AG04450 (cell line): ENCODE measurements at regions not wholly inside any gene's neighbourhood (a gene's known extent, or its start where the extent isn't known, plus 50 kb on each side); places are given as distances from the start of the nearest gene placed in this dataset.

Source experiments
- CTCF ChIA-PET: fragments of 300-600, 350-600 bp; formaldehyde crosslinking; extraction: SDS; loops from one replicate; lab custom pipeline; 2022; ENCODE audit warnings: antibody characterized with exemption, inconsistent platforms; lab: Charles Lee
- POLR2A ChIA-PET: fragments of 350-600 bp; formaldehyde crosslinking; extraction: SDS; loops from one replicate; lab custom pipeline; 2021; ENCODE audit warnings: antibody characterized with exemption, inconsistent platforms; lab: Yijun Ruan, JAX
- DNase-seq: peaks from one replicate; pipeline ENCODE4 v3.0.0-alpha.2; 2011; ENCODE audit warnings: low read depth, low spot score
- H3K27ac ChIP-seq: one replicate; pipeline ENCODE4 v1.5.1; 2012; ENCODE audit warnings: low read depth, low read length, control low read depth
- H3K27me3 ChIP-seq: one replicate; pipeline ENCODE4 v1.6.0; 2012; ENCODE audit warnings: low read length; ENCODE audit not compliant: control insufficient read depth, insufficient read depth
- H3K4me3 ChIP-seq: 2 replicates; pipeline ENCODE4 v1.5.1; 2011; ENCODE audit warnings: mild to moderate bottlenecking, low read depth, low read length, control low read depth
- H3K9me3 ChIP-seq: 2 replicates; pipeline ENCODE4 v1.5.1; 2012; ENCODE audit warnings: low read length; ENCODE audit not compliant: control insufficient read depth, insufficient read depth
- CTCF ChIP-seq: IDR thresholded peaks from 2 replicates; pipeline ENCODE4 v1.5.1; 2011; ENCODE audit warnings: low read depth, low read length, control low read depth, inconsistent platforms

GRCh38 chr3:163261618-163262017, 1765.0 kb downstream of the OTOL1 start:
- Histone ChIP-seq H3K27ac (no peak overlapping the region), H3K9me3 (no peaks in the 10 kb centered on the region), H3K27me3 (no peaks in the 10 kb centered on the region), H3K4me3 (no peak overlapping the region)
- CTCF ChIA-PET = no interaction called here
- no peak for DNase-seq
- POLR2A ChIA-PET = no interaction called here
- no peak for TF ChIP-seq CTCF

- DNase-seq = no peak
- H3K27ac ChIP-seq = no peak overlapping the region
- POLR2A ChIA-PET = no interaction called here
Measured at GRCh38 chr3:163261056-163261455, 1764.4 kb downstream of the OTOL1 start.

GRCh38 chr3:163218336-163218735, 1721.7 kb downstream of the OTOL1 start:
- POLR2A ChIA-PET = no interaction called here

More at GRCh38 chr3:163261056-163261455, 1764.4 kb downstream of the OTOL1 start:
- CTCF ChIA-PET = no interaction called here
- H3K4me3 ChIP-seq = no peak overlapping the region
- TF ChIP-seq CTCF = no peak
- H3K9me3 ChIP-seq = no peaks in the 10 kb centered on the region
- no peaks in the 10 kb centered on the region for H3K27me3 ChIP-seq

GRCh38 chr3:163213838-163214237, 1717.2 kb downstream of the OTOL1 start:
- Histone ChIP-seq H3K27ac (no peak overlapping the region), H3K27me3 (no peaks in the 10 kb centered on the region), H3K4me3 (no peak overlapping the region), H3K9me3 (peaks cover 9% of the 10 kb centered on the region)
- ChIA-PET POLR2A (no interaction called here), CTCF (no interaction called here)
- no peak for TF ChIP-seq CTCF
- no peak for DNase-seq

More at GRCh38 chr3:163218336-163218735, 1721.7 kb downstream of the OTOL1 start:
- Histone ChIP-seq H3K9me3 (peaks cover 9% of the 10 kb centered on the region; the same call in 1 of the 2 replicates), H3K27ac (no peak overlapping the region), H3K4me3 (no peak overlapping the region), H3K27me3 (no peaks in the 10 kb centered on the region)
- no peak for DNase-seq
- CTCF ChIA-PET = no interaction called here
- TF ChIP-seq CTCF = no peak

GRCh38 chr3:163196815-163197374, 1700.3 kb downstream of the OTOL1 start:
- TF ChIP-seq CTCF = no peak
- Histone ChIP-seq H3K27ac (no peak overlapping the region), H3K27me3 (no peaks in the 10 kb centered on the region), H3K4me3 (no peak overlapping the region), H3K9me3 (no peaks in the 10 kb centered on the region)
- POLR2A ChIA-PET = no interaction called here
- no peak for DNase-seq
- CTCF ChIA-PET = no interaction called here
